Activated CD4-positive, CD25-positive, alpha-beta regulatory T cell treated with anti-CD3 and anti-CD28 coated beads, Interleukin-2, amount 50 U/mL, for 72 hours (primary cell): ENCODE measurements at regions not wholly inside any gene's neighbourhood (a gene's known extent, or its start where the extent isn't known, plus 50 kb on each side); places are given as distances from the start of the nearest gene placed in this dataset.
"Not testable (repeated sequence)": the region's sequence is repeated elsewhere in the genome, so short reads cannot be mapped to it uniquely, and the experiment has no call there.

ENCODE experiments used
- DNase-seq: peaks from one replicate; pipeline ENCODE4 v3.0.0; 2021

DNA sequence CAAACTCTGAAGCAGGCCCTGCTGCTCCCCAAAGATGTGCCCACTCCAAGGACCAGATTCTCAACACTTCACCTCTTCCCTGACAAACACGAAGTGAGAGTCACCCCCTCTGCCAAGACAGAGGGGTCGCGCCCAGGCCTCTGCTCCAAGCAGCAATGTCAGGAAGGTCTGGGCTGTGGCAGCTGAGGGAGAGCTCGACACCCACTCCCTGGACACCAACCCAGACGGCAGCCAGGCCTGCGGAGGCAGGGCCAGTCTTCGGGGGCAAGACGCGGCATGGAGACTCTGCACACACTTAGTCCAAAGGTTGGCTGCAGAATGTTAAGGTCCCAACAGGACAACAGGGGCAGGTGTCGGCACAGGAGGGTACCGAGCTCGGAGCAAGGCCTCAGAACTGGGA lies 144.2 kb downstream of the DLL1 start:
- no peak for DNase-seq

DNA sequence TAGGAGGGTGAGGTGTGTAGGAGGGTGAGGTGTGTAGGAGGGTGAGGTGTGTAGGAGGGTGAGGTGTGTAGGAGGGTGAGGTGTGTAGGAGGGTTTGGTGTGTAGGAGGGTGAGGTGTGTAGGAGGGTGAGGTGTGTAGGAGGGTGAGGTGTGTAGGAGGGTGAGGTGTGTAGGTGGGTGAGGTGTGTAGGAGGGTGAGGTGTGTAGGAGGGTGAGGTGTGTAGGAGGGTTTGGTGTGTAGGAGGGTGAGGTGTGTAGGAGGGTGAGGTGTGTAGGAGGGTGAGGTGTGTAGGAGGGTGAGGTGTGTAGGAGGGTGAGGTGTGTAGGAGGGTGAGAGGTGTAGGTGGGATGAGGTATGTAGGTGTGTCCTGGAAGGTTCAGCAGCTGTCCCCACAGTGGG lies 144.7 kb downstream of the DLL1 start:
- DNase-seq: not testable (repeated sequence)

DNA sequence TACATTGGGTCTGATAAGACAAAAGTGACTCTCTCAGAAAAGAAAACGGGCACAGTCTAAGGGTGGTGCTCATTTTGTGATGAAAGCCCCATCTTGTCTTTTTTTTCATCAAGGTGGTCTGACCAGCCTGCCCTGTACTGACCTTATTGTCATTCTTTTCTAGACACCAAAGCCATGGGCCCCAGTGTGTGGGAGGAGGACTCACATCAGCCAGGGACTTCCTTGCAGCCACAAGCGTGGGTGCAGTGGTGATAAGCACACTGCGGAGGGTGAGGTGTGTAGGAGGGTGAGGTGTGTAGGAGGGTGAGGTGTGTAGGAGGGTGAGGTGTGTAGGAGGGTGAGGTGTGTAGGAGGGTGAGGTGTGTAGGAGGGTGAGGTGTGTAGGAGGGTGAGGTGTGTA lies 145.2 kb downstream of the DLL1 start:
- DNase-seq: not testable (repeated sequence)

DNA sequence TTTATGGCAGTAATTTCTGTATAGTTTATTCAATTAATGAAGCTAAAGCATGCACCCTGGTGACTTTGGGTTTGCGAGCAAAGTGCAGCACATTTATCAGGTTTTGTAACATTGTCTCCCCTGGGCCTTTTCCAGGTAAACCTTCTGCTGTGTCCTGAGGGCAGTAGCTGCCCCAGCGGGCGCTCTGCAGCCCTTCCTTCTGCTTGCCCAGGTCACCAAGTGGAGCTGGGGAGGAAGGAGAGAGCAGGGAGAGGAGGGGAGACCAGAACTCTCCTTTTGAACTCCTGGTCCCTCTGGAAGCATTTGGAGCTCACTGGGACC lies 145.6 kb downstream of the DLL1 start:
- DNase-seq: no peak

DNA sequence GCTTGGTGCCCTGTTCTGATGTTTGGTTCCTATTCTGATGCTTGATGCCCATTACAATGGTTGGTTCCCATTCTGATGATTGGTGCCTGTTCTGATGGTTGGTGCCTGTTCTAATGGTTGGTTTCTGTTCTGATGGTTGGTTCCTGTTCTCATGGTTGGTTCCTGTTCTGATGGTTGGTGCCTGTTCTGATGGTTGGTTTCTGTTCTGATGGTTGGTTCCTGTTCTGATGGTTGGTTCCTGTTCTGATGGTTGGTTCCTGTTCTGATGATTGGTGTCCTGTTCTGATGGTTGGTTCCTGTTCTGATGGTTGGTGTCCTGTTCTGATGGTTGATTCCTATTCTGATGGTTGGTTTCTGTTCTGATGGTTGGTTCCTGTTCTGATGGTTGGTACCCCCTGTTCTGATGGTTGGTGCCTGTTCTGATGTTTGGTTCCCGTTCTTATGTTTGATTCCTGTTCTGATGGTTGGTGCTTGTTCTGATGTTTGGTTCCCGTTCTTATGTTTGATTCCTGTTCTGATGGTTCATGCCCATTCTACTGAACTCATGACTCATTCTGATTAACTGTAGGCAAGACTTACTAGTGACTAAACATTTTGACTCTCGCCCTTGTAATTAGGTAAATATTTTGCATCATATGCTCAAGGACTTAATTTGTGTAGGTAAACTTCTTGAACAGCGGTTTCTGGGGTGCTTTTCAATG lies 146.2 kb downstream of the DLL1 start:
- DNase-seq: no peak

DNA sequence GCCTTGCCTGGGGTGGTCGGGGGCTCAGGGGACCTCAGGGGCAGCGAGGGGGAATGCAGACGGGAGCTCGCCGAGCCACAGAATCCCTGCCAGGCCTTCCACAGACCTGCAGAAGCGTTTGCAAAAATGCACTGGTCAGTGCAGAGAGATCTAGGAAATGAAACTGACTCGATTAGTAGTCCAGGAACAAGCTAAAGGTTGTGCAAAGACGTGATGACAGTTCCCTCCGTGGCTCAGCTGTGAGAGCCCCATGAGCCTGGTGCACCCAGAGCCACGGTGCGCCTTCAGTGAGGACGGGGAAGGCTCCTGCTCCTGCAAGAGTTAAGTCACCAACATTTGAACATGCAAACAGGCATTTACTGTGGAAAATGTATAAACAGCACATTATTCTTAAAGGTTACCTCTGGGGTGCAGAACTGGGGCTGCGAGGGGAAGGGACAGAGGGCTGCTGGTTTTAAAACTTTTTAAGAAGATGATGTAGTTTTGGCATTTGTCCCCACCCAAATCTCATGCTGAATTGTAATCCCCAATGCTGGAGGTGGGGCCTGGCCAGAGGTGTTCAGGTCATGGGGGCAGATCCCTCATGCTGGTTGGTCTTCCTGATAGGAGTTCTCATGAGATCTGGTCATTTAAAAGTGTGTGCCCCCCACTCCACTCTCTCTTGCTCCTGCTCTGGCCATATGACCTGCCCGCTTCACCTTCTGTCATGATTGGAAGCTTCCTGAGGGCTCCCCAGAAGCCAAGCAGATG lies 147.3 kb downstream of the DLL1 start:
- DNase-seq: peak; percentile 5

DNA sequence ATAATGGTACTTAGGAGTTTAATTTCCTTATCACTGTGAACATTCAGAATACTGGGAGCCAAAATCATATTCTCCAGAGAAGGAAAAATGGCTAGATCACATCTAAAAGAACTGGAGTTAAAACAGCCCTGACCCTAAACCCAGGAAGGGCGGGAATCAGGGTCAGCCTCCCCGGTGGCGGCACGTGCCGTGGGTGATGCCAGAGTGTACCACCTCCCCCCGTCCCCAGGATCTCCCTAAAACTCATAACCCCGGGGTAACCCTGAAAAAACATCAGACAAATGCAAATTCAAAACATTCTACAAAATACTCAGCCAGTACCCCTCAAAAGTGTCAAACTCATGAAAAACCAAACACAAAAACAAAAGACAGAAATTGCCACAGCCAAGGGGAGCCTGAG lies 148.3 kb downstream of the DLL1 start:
- DNase-seq: no peak

DNA sequence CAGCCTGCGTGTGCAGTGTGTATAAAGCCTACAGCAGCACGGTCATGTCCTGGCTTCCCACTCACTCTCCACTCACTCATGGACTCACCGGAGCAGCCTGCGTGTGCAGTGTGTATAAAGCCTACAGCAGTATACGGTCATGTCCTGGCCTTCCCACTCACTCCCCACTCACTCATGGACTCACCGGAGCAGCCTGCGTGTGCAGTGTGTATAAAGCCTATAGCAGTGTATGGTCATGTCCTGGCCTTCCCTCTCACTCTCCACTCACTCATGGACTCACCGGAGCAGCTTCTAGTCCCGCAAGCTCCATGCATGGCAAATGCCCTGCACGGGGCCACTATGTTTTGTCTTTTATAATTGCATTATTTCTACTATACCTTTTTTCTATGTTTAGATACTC lies 149.8 kb downstream of the DLL1 start:
- not testable (repeated sequence) for DNase-seq

DNA sequence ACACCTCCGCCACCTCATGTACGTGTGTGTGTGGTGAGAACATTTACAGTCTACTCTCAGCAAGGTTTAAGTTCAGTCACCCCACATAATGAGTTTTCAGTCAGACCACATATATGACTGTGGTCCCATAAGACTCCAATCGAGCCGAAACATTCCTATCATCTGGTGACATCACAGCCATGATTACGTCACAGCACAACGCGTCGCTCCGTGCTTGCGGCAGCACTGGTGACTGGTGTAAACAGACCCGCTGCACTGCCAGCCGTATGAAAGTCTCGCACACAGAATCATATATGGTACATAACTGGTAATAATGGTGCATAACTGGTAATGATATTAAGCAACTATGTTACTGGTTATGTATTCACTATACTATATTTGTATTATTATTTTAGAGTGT lies 150.7 kb downstream of the DLL1 start:
- DNase-seq: peak; percentile 4

DNA sequence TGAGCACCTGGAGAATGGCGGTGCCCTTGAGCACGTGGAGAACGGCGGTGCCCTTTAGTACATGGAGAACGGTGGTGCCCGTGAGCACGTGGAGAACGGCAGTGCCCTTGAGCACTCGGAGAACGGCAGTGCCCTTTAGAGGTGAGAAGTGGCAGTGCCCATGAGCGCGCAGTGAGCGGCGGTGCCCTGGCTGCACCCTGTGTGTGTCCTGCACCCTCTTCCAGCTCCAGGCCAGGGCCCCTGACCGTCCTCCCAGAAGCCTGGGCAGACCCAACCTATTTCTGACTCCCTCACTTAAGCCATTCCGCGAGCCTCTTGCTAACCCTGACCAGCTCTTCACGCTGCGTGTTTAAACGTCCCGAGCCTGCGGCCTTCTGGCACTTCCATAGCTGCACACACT lies 151.3 kb downstream of the DLL1 start:
- DNase-seq: peak; percentile 13

DNA sequence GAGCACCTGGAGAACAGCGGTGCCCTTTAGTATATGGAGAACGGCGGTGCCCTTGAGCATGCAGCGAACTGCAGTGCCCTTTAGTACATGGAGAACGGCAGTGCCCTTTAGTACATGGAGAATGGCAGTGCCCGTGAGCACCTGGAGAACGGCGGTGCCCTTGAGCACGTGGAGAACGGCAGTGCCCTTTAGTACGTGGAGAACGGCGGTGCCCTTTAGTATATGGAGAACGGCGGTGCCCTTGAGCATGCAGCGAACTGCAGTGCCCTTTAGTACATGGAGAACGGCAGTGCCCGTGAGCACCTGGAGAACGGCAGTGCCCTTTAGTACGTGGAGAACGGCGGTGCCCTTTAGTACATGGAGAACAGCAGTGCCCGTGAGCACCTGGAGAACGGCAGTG lies 151.8 kb downstream of the DLL1 start:
- DNase-seq: not testable (repeated sequence)

DNA sequence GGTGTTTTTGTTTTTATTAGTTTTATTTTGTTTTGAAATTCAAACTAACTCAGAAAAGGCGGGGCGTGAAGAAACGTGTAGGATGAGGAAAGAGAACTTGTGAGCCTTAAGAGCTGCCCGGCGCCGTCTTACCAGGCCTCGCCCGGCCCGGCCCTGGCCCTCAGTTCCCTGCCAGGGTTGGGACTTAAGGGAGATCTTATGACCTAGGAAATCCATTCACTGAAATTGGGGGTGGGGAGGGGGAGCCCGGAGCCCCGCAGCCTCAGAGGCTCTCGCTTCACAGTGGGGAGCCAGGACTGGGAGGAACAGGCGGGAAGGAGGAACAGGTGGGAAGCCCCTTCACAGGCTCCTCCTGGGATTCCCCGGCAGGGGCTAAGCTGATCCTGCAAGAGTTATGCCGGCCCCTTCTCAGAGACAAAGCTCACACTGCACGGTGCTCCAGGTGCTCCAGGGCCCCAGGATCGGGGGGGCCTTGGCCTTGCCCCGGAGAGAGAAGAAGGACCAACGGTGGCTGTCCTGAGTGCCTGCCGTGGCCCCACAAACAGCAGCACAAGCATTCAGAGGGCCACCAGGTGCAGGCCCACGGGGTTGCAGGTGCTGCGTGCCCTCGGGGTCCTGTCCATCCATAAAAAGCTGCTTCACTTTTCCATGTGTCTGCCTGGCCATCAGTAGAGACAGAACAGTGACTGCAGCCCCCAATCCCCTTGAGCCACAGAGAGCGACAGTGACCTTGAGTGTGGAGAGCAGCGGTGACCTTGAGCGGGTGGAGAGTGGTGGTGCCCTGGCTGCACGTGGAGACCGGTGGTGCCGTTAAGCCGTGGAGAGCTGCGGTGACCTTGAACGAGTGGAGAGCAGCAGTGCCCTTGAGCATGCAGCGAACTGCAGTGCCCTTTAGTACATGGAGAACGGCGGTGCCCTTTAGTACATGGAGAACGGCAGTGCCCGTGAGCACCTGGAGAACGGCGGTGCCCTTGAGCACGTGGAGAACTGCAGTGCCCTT lies 152.7 kb downstream of the DLL1 start:
- peak; percentile 14 for DNase-seq

DNA sequence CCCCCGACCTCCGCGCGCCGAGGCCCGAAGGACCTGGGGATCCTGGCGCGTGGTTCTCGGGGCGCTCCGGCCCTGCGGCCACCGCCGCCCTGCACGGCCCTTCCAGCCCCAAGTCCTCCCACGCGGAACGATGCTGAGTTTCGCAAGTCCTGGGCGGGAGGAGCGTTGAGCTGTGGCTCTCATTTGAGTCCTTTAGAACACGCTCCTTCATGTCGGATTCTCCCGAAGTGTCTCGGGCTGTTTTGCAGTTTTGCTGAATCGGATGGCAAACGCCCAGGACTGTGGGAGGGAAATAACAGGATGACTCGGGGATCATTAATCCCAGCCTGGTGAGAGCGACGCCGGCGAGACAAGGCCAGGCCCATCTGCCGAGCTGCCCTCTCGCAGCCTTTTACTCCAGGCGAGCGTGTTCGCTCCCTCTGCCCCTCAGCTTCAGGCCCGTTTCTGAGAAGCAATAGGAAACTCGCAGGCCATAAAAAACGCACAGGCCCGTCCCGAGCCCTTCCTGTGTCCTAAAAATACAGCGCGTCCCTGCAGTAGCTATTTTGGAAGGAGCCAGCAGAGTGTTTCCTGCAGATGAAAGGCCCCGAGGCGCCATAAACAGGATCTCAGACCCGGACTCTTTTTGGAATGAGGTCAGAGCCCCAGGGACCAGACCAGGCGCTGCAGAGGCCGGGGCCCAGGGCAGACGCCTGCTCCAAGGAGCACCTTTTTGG lies 153.5 kb downstream of the DLL1 start:
- DNase-seq: peak; percentile 22

DNA sequence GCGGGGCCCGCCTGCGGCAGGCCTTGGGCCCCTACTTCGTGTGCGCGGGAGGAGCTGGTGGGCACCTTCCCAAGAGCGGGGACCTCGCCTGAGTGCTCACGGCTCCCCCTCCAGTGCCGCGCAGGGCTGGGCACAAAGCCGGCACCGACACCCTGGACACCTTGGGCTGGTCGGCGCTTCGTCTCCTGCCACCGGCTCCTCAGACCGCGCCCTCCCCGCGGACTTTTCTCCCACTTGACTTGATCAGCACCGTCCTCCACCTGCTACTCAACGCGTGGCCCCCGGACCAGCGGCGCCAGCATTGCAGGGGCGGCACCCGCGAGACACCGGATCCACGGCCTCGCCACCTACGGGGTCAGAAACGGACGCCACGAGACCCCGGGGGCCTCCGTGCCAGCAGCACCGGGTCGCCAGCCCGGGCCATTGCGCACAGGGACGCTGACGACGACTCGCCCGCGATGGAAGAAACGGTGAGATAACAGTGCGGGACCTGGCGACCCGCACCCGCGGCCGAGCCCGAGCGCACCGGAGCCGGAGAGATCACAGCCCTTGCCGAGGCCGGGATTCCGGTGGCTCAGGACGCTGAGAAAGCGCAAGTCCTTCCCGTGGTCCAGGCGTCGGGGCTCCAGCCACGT lies 154.2 kb downstream of the DLL1 start:
- peak; percentile 21 for DNase-seq

DNA sequence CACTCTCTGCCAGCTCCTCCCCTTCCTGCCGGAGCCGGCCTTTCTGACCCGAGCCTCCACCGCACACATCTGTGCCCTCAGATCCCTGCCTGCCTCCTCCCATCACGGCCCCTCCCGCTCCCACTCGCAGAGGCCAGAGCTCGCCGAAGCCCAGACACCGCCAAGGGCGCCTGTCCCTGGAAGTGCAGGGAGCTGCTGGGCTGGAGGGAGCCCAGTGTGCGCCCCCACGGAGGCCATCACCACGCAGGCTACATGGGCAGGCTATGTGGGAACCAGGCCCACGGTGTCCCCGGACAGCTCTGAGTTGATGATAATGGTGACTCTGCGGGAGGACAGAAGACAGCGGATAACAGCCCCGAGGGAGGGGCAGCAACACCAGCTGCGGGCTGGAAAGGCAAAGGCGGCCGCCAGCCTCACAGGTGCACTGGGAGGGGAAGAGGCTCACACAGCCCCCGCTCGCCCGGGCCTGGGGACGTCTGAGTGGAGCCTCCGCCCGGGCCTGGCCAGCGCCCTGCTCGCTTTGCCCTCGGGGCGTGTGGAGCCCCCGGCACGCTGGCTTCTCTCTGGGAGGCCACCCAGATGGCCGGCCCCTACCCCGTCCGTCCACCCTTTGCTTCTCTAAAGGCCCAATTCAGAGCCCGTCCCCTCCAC lies 154.9 kb downstream of the DLL1 start:
- DNase-seq: peak; percentile 27

DNA sequence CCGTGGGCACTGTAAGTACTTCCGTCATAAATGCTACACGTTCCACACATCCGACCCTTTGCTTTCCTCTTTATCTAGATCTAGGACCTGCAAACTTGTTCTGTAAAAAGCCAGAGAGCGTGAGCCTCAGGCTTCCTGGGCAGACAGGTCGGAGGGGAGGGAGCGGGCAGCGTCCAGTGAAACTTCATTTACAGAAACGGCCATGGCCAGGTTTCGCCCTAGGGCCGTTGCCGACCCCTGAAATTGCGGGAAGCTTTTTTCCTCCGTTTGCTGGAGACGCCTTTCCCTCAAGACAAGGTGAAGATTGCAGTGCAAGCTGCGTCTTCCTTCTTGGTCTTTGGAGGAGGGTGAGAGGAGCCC lies 155.4 kb downstream of the DLL1 start:
- no peak for DNase-seq

DNA sequence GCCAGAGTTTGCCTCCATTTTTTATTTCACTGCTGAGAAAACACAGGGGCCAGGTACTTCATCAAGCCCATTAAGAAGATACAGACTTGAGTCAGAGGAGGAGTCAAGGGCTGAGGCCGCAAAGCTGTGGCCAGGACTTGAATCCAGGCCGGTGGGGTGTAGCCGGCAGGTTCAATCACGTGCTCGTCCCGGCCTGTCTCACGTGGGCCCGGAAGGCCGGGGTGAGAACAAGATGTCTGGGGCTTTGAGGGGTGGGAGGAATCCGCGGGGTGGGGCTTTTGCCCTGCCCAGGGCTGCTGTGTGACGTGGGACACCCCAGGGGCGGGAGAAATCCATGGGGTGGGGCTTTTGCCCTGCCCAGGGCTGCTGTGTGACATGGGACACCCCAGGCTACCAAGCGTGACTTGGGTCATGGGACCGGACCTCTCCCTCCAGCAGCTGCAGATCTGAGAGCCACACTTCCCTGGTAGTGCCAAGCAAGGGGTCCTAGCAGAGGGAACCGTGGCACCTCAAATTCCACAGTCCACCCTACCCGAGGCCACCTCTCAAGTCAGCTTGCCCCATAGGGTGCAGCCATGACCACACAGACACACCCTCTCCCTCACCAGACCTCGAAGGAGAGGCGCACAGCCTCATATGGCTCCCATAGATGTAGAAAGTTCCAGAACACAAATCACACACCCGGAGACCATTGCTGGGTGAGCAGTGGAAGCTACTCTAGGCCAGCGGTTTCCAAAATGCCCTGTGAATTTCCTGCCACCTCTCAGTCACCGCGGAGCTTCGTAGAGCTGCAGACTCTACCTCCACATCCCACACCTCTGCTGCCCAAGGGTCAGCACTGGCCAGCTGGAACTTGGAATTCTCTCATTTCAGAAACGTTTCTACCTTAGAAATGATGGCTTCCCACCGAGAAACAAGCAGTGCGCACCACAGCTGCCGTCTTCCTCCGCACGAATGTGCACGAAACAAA lies 156.1 kb downstream of the DLL1 start:
- peak; percentile 8 for DNase-seq

DNA sequence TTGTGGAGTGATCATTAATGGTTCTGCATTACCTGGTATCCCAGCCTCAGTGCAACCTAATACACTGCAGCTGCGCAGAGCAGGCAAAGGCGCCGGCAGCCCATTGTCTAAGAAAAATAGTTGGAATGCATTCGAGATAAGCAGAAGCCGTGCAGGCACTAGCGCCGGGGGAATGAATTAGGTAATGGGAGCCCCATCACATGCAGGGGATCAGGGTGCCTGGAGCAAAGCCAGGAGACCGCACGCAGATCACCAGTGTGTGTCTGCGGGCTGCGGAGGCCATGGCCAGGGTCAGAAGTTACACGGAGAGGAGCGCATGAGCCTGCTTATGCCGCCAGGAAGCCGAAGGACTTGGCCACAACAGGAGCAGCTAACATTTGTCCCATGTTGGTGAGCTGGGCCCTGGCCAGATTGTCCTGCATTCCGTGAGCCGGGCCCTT lies 156.8 kb downstream of the DLL1 start:
- peak; percentile 26 for DNase-seq

DNA sequence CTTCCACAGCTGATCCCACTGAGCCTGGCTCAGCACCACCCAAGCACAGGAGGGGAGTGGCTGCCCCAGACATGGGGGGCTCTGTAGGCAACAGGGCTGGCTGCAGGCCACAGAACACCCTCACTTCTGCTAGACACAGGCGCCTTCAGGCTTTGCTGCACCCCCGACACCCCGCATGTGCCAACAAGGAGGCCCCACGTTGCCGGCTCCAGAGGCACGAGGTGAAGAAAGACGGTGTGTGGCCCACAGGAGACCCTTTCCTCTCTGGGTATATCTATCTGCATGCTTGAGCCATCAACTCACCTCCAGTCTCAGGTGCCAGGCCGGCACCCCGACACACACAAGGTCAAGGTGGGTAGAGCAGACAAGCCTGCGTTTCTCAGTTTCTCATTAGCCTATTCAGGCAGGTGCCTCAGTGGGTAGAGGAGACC lies 158.3 kb downstream of the DLL1 start:
- DNase-seq: peak; percentile 26

DNA sequence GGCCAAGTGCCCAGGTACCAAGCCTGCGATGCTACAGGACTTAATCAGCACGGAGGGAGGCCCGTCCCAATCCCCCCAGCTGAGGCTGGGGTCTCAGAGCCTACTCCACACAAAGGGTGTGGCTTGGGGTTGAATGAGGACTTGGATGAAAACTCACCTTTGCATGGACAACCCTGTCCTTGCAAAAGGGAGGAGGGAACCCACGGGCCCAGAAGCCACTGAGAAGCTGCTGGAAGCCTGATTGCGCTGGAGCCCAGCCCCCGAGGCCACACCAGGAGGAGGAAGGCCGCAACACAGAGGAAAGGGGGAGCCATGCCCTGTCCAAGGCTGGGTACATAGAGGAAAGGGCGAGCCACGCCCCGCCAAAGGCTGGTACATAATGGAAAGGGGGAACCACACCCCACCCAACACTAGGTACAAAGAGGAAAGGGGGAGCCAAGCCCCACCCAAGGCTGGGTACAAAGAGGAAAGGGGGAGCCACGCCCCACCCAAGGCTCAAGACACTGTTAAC lies 158.8 kb downstream of the DLL1 start:
- DNase-seq: peak; percentile 23
